ENCODE measurements at regions not wholly inside any gene's neighbourhood (a gene's known extent, or its start where the extent isn't known, plus 50 kb on each side); places are given as distances from the start of the nearest gene placed in this dataset.

GRCh38 chr5:4420681-4421080 is 719.4 kb upstream of the ADAMTS16 start:
- DNase-seq: no peak

GRCh38 chr5:4422247-4422646 is 717.9 kb upstream of the ADAMTS16 start:
- DNase-seq: no peak

DNA sequence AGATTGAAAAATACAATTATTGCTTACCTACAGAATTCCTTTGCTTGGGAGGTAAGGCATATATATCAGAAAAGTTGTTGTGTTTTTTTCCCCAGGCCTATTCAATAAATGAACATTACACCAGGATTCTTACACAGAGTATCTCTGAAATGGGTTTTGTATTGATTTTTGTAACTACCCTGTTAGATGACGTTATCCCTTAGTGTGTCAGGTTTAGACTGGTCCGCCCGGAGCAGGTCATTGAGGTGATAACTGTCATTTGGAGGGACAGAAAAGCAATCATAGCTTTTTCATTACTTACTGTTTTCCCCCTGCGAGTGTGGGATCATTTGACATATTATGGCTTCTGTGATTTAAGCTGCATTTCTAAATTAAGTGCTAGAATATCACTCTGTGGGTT is 715.2 kb upstream of the ADAMTS16 start:
- DNase-seq: no peak

DNA sequence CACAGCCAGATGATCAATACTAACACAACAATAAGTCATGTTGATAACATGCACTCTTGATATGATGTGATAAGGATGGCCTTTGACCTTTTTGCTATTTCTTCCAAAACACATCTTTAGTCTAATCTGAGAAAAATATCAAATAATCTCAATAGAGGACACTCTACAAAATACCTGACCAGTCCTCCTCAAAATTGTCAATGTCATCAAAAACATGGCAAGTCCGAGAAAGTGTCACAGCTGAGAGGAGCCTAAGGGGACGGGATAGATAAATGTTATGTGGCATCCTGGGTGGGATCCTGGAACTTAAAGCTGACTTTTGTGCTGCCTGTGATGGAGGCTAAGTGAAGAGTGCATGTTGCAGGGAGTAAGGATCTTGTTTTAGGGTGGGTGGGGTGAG is 699.6 kb upstream of the ADAMTS16 start:
- no peak for DNase-seq

GRCh38 chr5:4442221-4442620 is 697.9 kb upstream of the ADAMTS16 start:
- no peak for DNase-seq

- no peak for DNase-seq
Observed at GRCh38 chr5:4447657-4448056, 692.5 kb upstream of the ADAMTS16 start.

GRCh38 chr5:4453655-4454054 is 686.5 kb upstream of the ADAMTS16 start:
- DNase-seq: no peak

- no peak for DNase-seq
Observed at GRCh38 chr5:4479426-4479825, 660.7 kb upstream of the ADAMTS16 start.

DNA sequence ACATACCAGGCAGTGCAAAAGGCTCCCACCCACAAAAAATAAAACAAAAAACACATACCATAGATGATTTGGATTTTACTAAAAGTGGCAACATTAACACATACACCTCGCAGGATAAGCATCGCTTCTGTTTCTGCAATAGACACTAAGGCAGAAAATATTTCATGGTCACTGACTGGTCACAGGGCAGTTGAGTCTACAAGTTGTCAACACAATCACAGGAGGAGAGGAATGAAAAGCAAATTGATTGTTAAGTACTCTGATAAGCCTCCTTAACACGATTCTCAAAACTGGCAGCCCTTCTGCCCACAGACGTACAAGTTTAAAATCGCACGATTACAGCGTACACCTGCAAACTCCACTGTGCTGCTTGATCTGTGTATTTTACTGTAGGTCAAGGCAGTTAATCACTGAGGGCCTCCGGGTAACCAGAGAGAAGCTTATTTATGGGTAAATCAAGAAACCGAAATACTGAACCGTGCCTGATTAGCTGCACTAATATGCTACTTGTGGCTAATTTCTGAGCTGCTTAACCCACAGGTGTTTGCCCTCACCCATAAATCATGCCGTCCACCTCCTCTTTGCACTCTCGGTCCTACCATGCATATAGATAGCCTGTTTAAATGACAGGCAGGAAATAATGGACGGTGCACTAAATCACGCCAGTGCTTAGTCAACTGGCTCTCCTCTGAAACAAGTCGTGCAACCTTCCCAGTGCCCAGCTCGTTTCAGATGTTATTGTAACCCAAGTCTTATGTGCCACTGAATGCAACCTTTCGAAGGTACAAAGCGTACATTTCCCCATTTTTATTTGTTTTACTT is 659.4 kb upstream of the ADAMTS16 start:
- no peak for DNase-seq

DNA sequence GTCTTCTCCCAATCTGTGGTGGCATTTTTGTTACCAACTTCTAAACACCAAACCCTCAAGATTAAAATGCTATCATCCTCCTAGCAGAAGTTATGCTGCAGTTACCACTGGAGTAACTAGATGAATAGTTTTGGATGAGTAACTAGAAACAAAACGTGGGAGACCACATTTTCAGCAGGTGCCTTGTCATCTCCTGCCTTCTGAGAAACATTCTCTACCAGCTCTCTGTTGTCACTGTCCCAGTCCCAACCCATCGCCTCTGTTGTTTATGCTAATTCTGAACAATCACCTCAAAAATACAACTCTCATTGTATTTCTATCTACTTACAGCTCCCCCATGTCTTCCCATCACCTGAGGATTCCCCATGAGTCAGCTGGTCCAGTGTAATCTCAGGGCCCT is 652.5 kb upstream of the ADAMTS16 start:
- DNase-seq: no peak

DNA sequence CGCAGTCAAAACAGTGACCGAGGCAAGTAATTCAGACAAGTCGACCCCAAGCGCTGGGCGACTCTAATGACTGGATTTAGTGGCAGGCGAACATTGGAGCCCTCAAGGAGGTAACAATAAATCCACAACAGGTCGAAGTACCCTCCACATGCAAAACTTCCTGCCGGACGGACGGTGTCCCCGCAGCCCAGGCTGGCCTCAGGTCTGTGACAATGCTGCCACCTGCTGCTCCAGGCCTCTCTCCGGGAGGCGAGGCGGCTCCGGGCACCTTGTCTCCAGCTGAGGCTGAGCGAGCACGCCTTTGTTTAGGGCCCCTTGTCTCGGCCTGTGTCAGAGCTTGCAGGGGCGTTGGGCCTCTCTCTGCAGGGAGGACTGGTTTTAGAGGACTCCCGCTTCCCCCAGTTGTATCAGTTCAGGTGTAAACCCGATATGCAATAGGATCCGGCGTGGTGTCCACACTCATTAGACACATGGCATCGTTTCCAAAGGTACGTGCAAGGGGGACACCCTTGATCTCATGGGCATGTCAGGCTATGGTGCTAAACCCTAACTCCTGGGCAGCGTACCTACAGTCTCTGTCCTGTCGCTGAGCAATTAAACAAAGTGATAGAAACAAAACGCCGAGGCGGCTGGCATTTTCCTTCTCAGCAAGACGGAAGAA is 628.0 kb upstream of the ADAMTS16 start:
- DNase-seq: no peak

DNA sequence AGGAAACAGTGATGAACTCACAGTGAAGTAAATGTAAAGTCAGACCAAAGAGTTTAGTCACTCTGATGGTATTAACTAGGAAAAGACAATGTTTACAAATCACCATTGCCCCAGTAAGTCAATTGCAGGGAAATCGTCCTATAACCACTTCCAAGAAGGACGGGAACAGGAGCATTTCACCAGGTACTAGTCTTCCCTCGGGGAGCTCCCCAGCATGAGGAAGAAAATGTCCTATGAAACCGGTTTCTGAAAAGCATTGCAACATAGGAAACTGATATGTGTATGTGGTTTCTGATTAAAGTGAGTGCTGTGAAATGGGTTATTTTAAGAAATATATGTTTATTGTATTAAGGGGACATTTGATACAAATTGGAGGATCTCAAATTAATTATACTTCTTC is 626.7 kb upstream of the ADAMTS16 start:
- DNase-seq: no peak

- no peak for DNase-seq
Observed at GRCh38 chr5:4514067-4514648, 626.0 kb upstream of the ADAMTS16 start.

- DNase-seq: no peak
Observed at GRCh38 chr5:4518903-4519672, 621.0 kb upstream of the ADAMTS16 start.

DNA sequence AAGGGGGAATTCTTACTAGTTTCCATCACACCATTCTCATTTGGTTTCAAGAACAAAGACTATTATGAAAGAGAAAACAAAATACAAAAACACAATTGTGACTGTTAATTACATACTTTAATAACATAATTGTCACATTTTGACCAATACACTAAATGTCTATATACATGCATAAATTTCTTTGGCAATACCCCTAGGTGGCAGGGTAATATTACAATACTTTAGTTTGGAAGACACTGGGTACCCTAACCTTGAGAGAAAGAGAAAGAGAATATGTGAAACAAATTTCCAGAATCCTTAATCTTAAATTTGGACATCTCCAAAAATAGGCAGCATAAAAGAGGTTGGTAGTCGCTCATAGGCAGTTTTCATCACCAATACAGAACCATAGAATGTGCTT is 619.6 kb upstream of the ADAMTS16 start:
- DNase-seq: no peak

GRCh38 chr5:4523038-4523437 is 617.1 kb upstream of the ADAMTS16 start:
- DNase-seq: no peak

DNA sequence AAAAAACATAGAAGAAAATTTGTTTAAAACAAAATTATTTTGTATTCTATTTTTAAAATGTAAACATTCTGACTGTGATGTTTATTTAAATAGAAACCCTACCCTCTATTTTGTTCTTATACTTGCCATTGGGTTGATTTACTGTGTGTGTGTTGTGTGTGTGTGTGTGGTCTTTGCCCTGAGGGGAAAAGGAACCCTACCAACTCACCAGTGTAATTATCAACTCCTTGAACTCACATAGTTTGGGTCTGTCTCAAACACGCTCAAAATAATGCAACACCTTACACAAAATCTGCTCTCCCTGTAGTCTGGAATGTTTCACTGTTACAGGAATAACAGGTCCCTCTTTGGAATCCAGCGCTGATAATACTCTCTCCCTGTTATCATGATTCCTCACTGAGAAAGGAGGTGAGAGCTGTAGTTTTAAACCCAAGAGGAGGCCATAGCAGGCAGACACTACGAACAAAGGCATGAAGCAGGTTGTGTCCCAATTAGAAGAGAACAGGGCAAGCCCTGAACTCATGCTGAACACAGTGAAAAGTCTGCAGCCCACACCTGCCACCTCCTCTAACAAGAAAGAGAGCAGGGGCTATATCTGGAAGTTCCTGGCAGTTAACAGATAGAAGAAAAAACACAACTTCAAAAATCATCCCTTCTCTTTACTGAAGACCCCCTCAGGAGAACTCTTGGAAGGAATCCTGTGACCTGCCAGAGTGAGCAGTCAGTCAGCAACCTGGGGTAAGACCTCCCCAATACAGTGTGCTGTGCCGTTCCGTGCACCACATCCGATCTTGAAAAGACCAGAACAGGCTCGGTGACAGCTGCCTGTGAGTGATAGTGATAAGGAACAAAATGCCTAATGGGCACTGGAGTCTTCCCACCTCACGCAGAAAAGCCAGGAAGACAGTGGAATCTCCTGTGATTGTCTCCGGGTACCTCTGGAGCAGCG is 608.1 kb upstream of the ADAMTS16 start:
- no peak for DNase-seq

GRCh38 chr5:4532705-4533080 is 607.4 kb upstream of the ADAMTS16 start:
- no peak for DNase-seq

GRCh38 chr5:4533457-4534105 is 606.5 kb upstream of the ADAMTS16 start:
- DNase-seq: no peak

GRCh38 chr5:4537489-4537888 is 602.6 kb upstream of the ADAMTS16 start:
- DNase-seq: no peak

- no peak for DNase-seq
Observed at GRCh38 chr5:4540375-4541173, 599.6 kb upstream of the ADAMTS16 start.

Measured in effector CD4-positive, alpha-beta T cell (primary cell).